GM23248 (cell line): ENCODE measurements at regions not wholly inside any gene's neighbourhood (a gene's known extent, or its start where the extent isn't known, plus 50 kb on each side); places are given as distances from the start of the nearest gene placed in this dataset.

ENCODE experiments used
- DNase-seq: peaks from one replicate; pipeline ENCODE4 v3.0.0-alpha.2; 2015
- H2AFZ ChIP-seq: fragments of 200-600 bp; sonication (generic); 2 replicates; pipeline ENCODE4 v1.6.1; 2016; ENCODE audit warnings: antibody characterized with exemption
- H3F3A ChIP-seq: fragments of 200-600 bp; sonication (generic); 2 replicates; pipeline ENCODE4 v1.6.1; 2016; ENCODE audit warnings: mild to moderate bottlenecking, antibody characterized with exemption, mixed run types; ENCODE audit not compliant: insufficient read depth
- H3K27ac ChIP-seq: fragments of 200-600 bp; sonication (generic); 2 replicates; pipeline ENCODE4 v1.5.1; 2016; ENCODE audit warnings: mild to moderate bottlenecking
- H3K27me3 ChIP-seq: fragments of 200-600 bp; sonication (generic); replicated peaks from 2 replicates; pipeline ENCODE4 v1.6.1; 2016; ENCODE audit warnings: mild to moderate bottlenecking; ENCODE audit not compliant: insufficient read depth
- H3K36me3 ChIP-seq: fragments of 200-600 bp; sonication (generic); 2 replicates; pipeline ENCODE4 v1.6.1; 2016; ENCODE audit warnings: low read depth, mild to moderate bottlenecking
- H3K4me1 ChIP-seq: fragments of 200-600 bp; sonication (generic); 2 replicates; pipeline ENCODE4 v1.6.1; 2016; ENCODE audit warnings: mild to moderate bottlenecking; ENCODE audit not compliant: insufficient read depth
- H3K4me2 ChIP-seq: fragments of 200-600 bp; sonication (generic); one replicate; pipeline ENCODE4 v1.6.1; 2016; ENCODE audit warnings: mild to moderate bottlenecking; ENCODE audit not compliant: unreplicated experiment
- H3K4me3 ChIP-seq: fragments of 200-600 bp; sonication (generic); 2 replicates; pipeline ENCODE4 v1.5.1; 2016; ENCODE audit warnings: mild to moderate bottlenecking
- H3K79me2 ChIP-seq: fragments of 200-600 bp; sonication (generic); 2 replicates; pipeline ENCODE4 v1.6.1; 2016; ENCODE audit warnings: mild to moderate bottlenecking; ENCODE audit not compliant: insufficient read depth
- H3K9ac ChIP-seq: fragments of 200-600 bp; sonication (generic); 2 replicates; pipeline ENCODE4 v1.6.1; 2016; ENCODE audit warnings: mild to moderate bottlenecking
- H3K9me2 ChIP-seq: fragments of 200-600 bp; sonication (generic); 2 replicates; pipeline ENCODE4 v1.6.1; 2016; ENCODE audit warnings: mixed run types, mild to moderate bottlenecking, moderate library complexity; ENCODE audit not compliant: insufficient read depth
- H3K9me3 ChIP-seq: fragments of 200-600 bp; sonication (generic); one replicate; pipeline ENCODE4 v1.6.1; 2017; ENCODE audit warnings: low read depth
- H4K20me1 ChIP-seq: fragments of 200-600 bp; sonication (generic); 2 replicates; pipeline ENCODE4 v1.6.0; 2016; ENCODE audit not compliant: insufficient read depth
- EZH2 ChIP-seq: fragments of 200-600 bp; sonication (generic); IDR thresholded peaks from 2 replicates; pipeline ENCODE4 v1.6.1; 2018; ENCODE audit warnings: antibody characterized with exemption, mild to moderate bottlenecking; ENCODE audit not compliant: insufficient read depth, poor library complexity, severe bottlenecking
- EZH2phosphoT487 ChIP-seq: fragments of 200-600 bp; sonication (generic); IDR thresholded peaks from 2 replicates; pipeline ENCODE4 v1.6.1; 2018; ENCODE audit warnings: antibody characterized with exemption, moderate library complexity, mild to moderate bottlenecking, low read depth; ENCODE audit not compliant: insufficient read depth
- WGBS, 2 experiments: methylation state at CpG; one replicate each; pipeline ENCODE4 v1.1.6; 2015 to 2017; ENCODE audit warnings: low lambda C conversion rate in 2 of 2, low coverage in 1 of 2; ENCODE audit errors: missing lambda C conversion rate in 2 of 2; 5-methylcytosine and 5-hydroxymethylcytosine counted together
- in situ Hi-C: fragments of 300-500 bp; cut with MboI; formaldehyde crosslinking; loops from 2 replicates; pipeline ENCODE4 v1.15.0; 2020

DNA sequence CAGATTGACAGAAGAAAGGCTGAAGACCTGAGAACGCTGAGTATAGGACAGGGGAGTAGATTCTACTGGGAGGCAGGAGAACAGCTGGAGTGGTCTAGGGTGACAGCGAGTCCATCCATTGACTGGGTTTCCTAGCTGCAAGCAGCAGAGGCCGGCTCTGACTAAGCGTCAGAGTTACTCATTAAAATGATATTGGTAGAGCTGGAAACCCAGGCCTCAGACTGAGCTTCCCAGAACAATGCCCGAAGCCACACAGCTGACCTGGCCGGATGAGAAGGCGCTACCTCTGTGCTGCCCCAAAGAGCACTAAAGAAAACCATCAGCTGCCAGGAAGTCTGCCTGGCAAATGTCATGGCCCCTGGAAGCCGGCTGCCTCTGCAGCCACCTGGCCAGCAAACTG is 78.5 kb upstream of the FZD10 start:
- no peak overlapping the region for H3K4me2 ChIP-seq
- no peaks in the 10 kb centered on the region for H3K9me3 ChIP-seq
- no peaks in the 10 kb centered on the region for H4K20me1 ChIP-seq
- H3K9me2 ChIP-seq = no peaks in the 10 kb centered on the region
- H2AFZ ChIP-seq = no peak overlapping the region
- TF ChIP-seq EZH2 (no peak), EZH2phosphoT487 (no peak)
- no peaks in the 10 kb centered on the region for H3K27me3 ChIP-seq
- no peaks in the 10 kb centered on the region for H3K36me3 ChIP-seq
- 54 to 63% methylated on average over 8 of the region's 8 CpGs for WGBS, 2 experiments
- no peak for DNase-seq
- no peaks in the 10 kb centered on the region for H3K79me2 ChIP-seq
- H3K4me1 ChIP-seq = no peaks in the 10 kb centered on the region
- H3F3A ChIP-seq = no peaks in the 10 kb centered on the region
- H3K4me3 ChIP-seq = no peak overlapping the region
- in situ Hi-C loops = no loop called here
- H3K27ac ChIP-seq = no peak overlapping the region
- no peak overlapping the region for H3K9ac ChIP-seq

DNA sequence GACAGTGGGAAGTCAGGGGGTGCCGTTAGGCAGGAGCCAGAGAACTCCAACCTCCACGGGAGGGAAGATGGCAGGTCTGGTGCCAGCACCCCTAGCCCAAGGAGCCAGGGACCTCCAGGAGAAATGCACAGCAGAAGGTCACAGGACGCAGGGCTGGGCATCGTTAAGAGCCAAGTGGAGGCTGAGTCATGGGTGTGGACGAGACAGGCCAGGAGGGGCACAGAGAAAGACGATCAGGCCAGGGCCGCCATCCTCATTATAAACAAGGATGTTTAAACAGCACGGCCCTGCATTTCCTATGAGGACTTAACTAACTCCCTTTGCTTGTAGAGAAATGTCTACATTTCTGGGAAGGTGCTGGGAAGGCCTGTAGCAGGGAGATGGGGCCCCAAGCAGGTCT is 77.9 kb upstream of the FZD10 start:
- no peaks in the 10 kb centered on the region for H3K79me2 ChIP-seq
- no peak for DNase-seq
- no peaks in the 10 kb centered on the region for H3K9me3 ChIP-seq
- H4K20me1 ChIP-seq = no peaks in the 10 kb centered on the region
- H3K4me2 ChIP-seq = no peak overlapping the region
- no peak overlapping the region for H2AFZ ChIP-seq
- in situ Hi-C loops = no loop called here
- H3K36me3 ChIP-seq = no peaks in the 10 kb centered on the region
- TF ChIP-seq EZH2phosphoT487 = no peak
- TF ChIP-seq EZH2 = no peak
- no peaks in the 10 kb centered on the region for H3K9me2 ChIP-seq
- H3K4me1 ChIP-seq = no peaks in the 10 kb centered on the region
- no peak overlapping the region for H3K27ac ChIP-seq
- H3K9ac ChIP-seq = no peak overlapping the region
- no peaks in the 10 kb centered on the region for H3F3A ChIP-seq
- no peaks in the 10 kb centered on the region for H3K27me3 ChIP-seq
- 42 to 43% methylated on average over 8 of the region's 8 CpGs for WGBS, 2 experiments
- no peak overlapping the region for H3K4me3 ChIP-seq

- H3F3A ChIP-seq = no peaks in the 10 kb centered on the region
- H3K9me2 ChIP-seq = no peaks in the 10 kb centered on the region
- no peak for DNase-seq
- WGBS, 2 experiments = 28 to 31% methylated on average over 10 to 11 of the region's 11 CpGs
- TF ChIP-seq EZH2 (no peak), EZH2phosphoT487 (no peak)
- H3K36me3 ChIP-seq = no peaks in the 10 kb centered on the region
- H3K9me3 ChIP-seq = no peaks in the 10 kb centered on the region
- no peak overlapping the region for H3K9ac ChIP-seq
- no peak overlapping the region for H2AFZ ChIP-seq
- H4K20me1 ChIP-seq = no peaks in the 10 kb centered on the region
- no peaks in the 10 kb centered on the region for H3K4me1 ChIP-seq
- in situ Hi-C loops = no loop called here
- no peak overlapping the region for H3K4me3 ChIP-seq
- H3K27me3 ChIP-seq = no peaks in the 10 kb centered on the region
- H3K79me2 ChIP-seq = no peaks in the 10 kb centered on the region
- no peak overlapping the region for H3K27ac ChIP-seq
- H3K4me2 ChIP-seq = no peak overlapping the region
Observed at GRCh38 chr12:130086248-130086647, 76.0 kb upstream of the FZD10 start.

GRCh38 chr12:130086797-130087196 is 75.5 kb upstream of the FZD10 start:
- Histone ChIP-seq H4K20me1 (no peaks in the 10 kb centered on the region), H3K9me3 (no peaks in the 10 kb centered on the region)

GRCh38 chr12:130087222-130087621 is 75.0 kb upstream of the FZD10 start:
- DNase-seq = no peak
- H3K27ac ChIP-seq = no peak overlapping the region
- no peaks in the 10 kb centered on the region for H3K36me3 ChIP-seq
- no peaks in the 10 kb centered on the region for H3K4me1 ChIP-seq
- no peak overlapping the region for H3K4me2 ChIP-seq
- no peaks in the 10 kb centered on the region for H3K9me3 ChIP-seq
- H3K79me2 ChIP-seq = no peaks in the 10 kb centered on the region
- H4K20me1 ChIP-seq = no peaks in the 10 kb centered on the region
- no peak overlapping the region for H3K9ac ChIP-seq
- in situ Hi-C loops = no loop called here
- H3K9me2 ChIP-seq = no peaks in the 10 kb centered on the region
- no peaks in the 10 kb centered on the region for H3F3A ChIP-seq
- no peak overlapping the region for H2AFZ ChIP-seq
- no peak for TF ChIP-seq EZH2phosphoT487
- TF ChIP-seq EZH2 = no peak
- 59 to 60% methylated on average over 11 of the region's 11 CpGs for WGBS, 2 experiments
- no peak overlapping the region for H3K4me3 ChIP-seq
- H3K27me3 ChIP-seq = no peaks in the 10 kb centered on the region

More at GRCh38 chr12:130086797-130087196, 75.5 kb upstream of the FZD10 start:
- no peak for TF ChIP-seq EZH2phosphoT487
- no peak for TF ChIP-seq EZH2
- Histone ChIP-seq H3K9ac (no peak overlapping the region), H3K4me2 (no peak overlapping the region), H3K4me3 (no peak overlapping the region), H3F3A (no peaks in the 10 kb centered on the region), H3K27ac (no peak overlapping the region), H3K9me2 (no peaks in the 10 kb centered on the region), H3K4me1 (no peaks in the 10 kb centered on the region), H3K79me2 (no peaks in the 10 kb centered on the region), H3K36me3 (no peaks in the 10 kb centered on the region), H3K27me3 (no peaks in the 10 kb centered on the region), H2AFZ (no peak overlapping the region)
- WGBS, 2 experiments = 35 to 40% methylated on average over 8 of the region's 8 CpGs
- in situ Hi-C loops = no loop called here
- DNase-seq = no peak
